Osteocyte (in vitro differentiated cells): ENCODE measurements at regions not wholly inside any gene's neighbourhood (a gene's known extent, or its start where the extent isn't known, plus 50 kb on each side); places are given as distances from the start of the nearest gene placed in this dataset.
A peak's percentile ranks its signal among the peaks of the same experiment; 100 is the strongest.
"Not testable (repeated sequence)": the region's sequence is repeated elsewhere in the genome, so short reads cannot be mapped to it uniquely, and the experiment has no call there.

Experiments used
- DNase-seq: peaks from one replicate; pipeline ENCODE4 v3.0.0; 2021; ENCODE audit warnings: mixed read lengths; ENCODE audit not compliant: unreplicated experiment; ENCODE audit errors: extremely low spot score
- H3K27ac Mint-ChIP-seq: one replicate; pipeline ENCODE4 v1.8.0; 2021; ENCODE audit warnings: mild to moderate bottlenecking, mixed read lengths; ENCODE audit not compliant: unreplicated experiment
- H3K27me3 Mint-ChIP-seq: one replicate; pipeline ENCODE4 v1.8.0; 2021; ENCODE audit warnings: mixed read lengths; ENCODE audit not compliant: unreplicated experiment
- H3K36me3 Mint-ChIP-seq: one replicate; pipeline ENCODE4 v1.8.0; 2021; ENCODE audit warnings: mixed read lengths; ENCODE audit not compliant: unreplicated experiment
- H3K4me1 Mint-ChIP-seq: one replicate; pipeline ENCODE4 v1.8.0; 2021; ENCODE audit warnings: mixed read lengths; ENCODE audit not compliant: unreplicated experiment
- H3K4me3 Mint-ChIP-seq: one replicate; pipeline ENCODE4 v1.8.0; 2021; ENCODE audit warnings: mild to moderate bottlenecking, moderate library complexity, mixed read lengths; ENCODE audit not compliant: unreplicated experiment
- H3K9me3 Mint-ChIP-seq: one replicate; pipeline ENCODE4 v1.8.0; 2021; ENCODE audit warnings: mixed read lengths; ENCODE audit not compliant: unreplicated experiment

GRCh38 chr9:65223986-65224385 lies 61.0 kb downstream of the FOXD4L5 start:
- H3K36me3 Mint-ChIP-seq, H3K9me3 Mint-ChIP-seq, H3K4me1 Mint-ChIP-seq, H3K4me3 Mint-ChIP-seq, H3K27me3 Mint-ChIP-seq, H3K27ac Mint-ChIP-seq, DNase-seq: not testable (repeated sequence)

- not testable (repeated sequence) for H3K9me3 Mint-ChIP-seq, H3K4me1 Mint-ChIP-seq, H3K4me3 Mint-ChIP-seq, H3K36me3 Mint-ChIP-seq, H3K27ac Mint-ChIP-seq, H3K27me3 Mint-ChIP-seq, DNase-seq
Measured at GRCh38 chr9:65208834-65209233, 76.2 kb downstream of the FOXD4L5 start.

- not testable (repeated sequence) for H3K4me3 Mint-ChIP-seq, H3K27me3 Mint-ChIP-seq, H3K4me1 Mint-ChIP-seq, H3K27ac Mint-ChIP-seq, H3K36me3 Mint-ChIP-seq, DNase-seq, H3K9me3 Mint-ChIP-seq
Measured at GRCh38 chr9:65207273-65207672, 77.7 kb downstream of the FOXD4L5 start.

GRCh38 chr9:65205853-65206252 lies 79.2 kb downstream of the FOXD4L5 start:
- H3K27ac Mint-ChIP-seq, H3K27me3 Mint-ChIP-seq, DNase-seq, H3K4me3 Mint-ChIP-seq, H3K9me3 Mint-ChIP-seq, H3K4me1 Mint-ChIP-seq, H3K36me3 Mint-ChIP-seq: not testable (repeated sequence)

GRCh38 chr9:65195781-65196180 lies 89.2 kb downstream of the FOXD4L5 start:
- H3K27ac Mint-ChIP-seq, H3K27me3 Mint-ChIP-seq, H3K36me3 Mint-ChIP-seq, H3K9me3 Mint-ChIP-seq, H3K4me1 Mint-ChIP-seq, DNase-seq: not testable (repeated sequence)
- H3K4me3 Mint-ChIP-seq: peak overlapping the region; percentile 26

GRCh38 chr9:65155937-65156336 lies 129.1 kb downstream of the FOXD4L5 start:
- not testable (repeated sequence) for DNase-seq, H3K4me1 Mint-ChIP-seq, H3K4me3 Mint-ChIP-seq, H3K27ac Mint-ChIP-seq, H3K36me3 Mint-ChIP-seq, H3K27me3 Mint-ChIP-seq, H3K9me3 Mint-ChIP-seq
